ENCODE measurements at regions not wholly inside any gene's neighbourhood (a gene's known extent, or its start where the extent isn't known, plus 50 kb on each side); places are given as distances from the start of the nearest gene placed in this dataset.

- no peak for TF ChIP-seq CTCF (IDR thresholded peaks at IDR 0.05)
- POLR2A ChIA-PET: no interaction called here
- Mint-ChIP-seq H3K9me3 (peaks cover 10% of the 10 kb centered on the region), H3K27ac (no peak overlapping the region), H3K36me3 (ENCODE audit: low read depth) (no peaks in the 10 kb centered on the region), H3K4me1 (ENCODE audit: low read depth) (no peaks in the 10 kb centered on the region), H3K4me3 (no peak overlapping the region), H3K27me3 (no peaks in the 10 kb centered on the region)
- CTCF ChIA-PET: no interaction called here
- Histone ChIP-seq H3K36me3 (ENCODE audit: insufficient read depth, low read length) (no peaks in the 10 kb centered on the region), H3K4me3 (ENCODE audit: low read length) (no peak overlapping the region), H3K9me3 (ENCODE audit: control insufficient read depth in 1 of 2, insufficient read depth in 1 of 2, low read length in 2 of 2) (no peaks in the 10 kb centered on the region), H3K27me3 (ENCODE audit: control insufficient read depth in 1 of 2, insufficient read depth in 2 of 2, low read length in 2 of 2) (no peaks in the 10 kb centered on the region), H3K27ac (ENCODE audit: low read depth in 1 of 2, low read length in 2 of 2) (no peak overlapping the region), H3K4me1 (ENCODE audit: insufficient read depth, low read length) (no peaks in the 10 kb centered on the region)
- ATAC-seq (ENCODE audit: poor library complexity) (no peak), DNase-seq (no peak)
- intact Hi-C loops (cut with DNase I, micrococcal nuclease): no loop called here
Observed at GRCh38 chr4:174436377-174436776, 85.9 kb downstream of the HPGD start.

- Mint-ChIP-seq H3K27me3 (no peaks in the 10 kb centered on the region), H3K4me1 (ENCODE audit: low read depth) (no peaks in the 10 kb centered on the region), H3K9me3 (peaks cover 10% of the 10 kb centered on the region), H3K27ac (no peak overlapping the region), H3K4me3 (no peak overlapping the region), H3K36me3 (ENCODE audit: low read depth) (no peaks in the 10 kb centered on the region)
- no peak overlapping the region for H3K27ac ChIP-seq (ENCODE audit: low read depth in 1 of 2, low read length in 2 of 2)
- H3K4me1 ChIP-seq (ENCODE audit: insufficient read depth, low read length): no peaks in the 10 kb centered on the region
- H3K4me3 ChIP-seq (ENCODE audit: low read length): no peak overlapping the region
- H3K9me3 ChIP-seq (ENCODE audit: control insufficient read depth in 1 of 2, insufficient read depth in 1 of 2, low read length in 2 of 2): no peaks in the 10 kb centered on the region
- DNase-seq (no peak), ATAC-seq (ENCODE audit: poor library complexity) (no peak)
- H3K36me3 ChIP-seq (ENCODE audit: insufficient read depth, low read length): no peaks in the 10 kb centered on the region
- intact Hi-C loops (cut with DNase I, micrococcal nuclease): no loop called here
- ChIA-PET POLR2A (no interaction called here), CTCF (no interaction called here)
- no peaks in the 10 kb centered on the region for H3K27me3 ChIP-seq (ENCODE audit: control insufficient read depth in 1 of 2, insufficient read depth in 2 of 2, low read length in 2 of 2)
- no peak for TF ChIP-seq CTCF (IDR thresholded peaks at IDR 0.05)
Observed at GRCh38 chr4:174435974-174436373, 86.3 kb downstream of the HPGD start.

GRCh38 chr4:174434455-174434854 is 87.8 kb downstream of the HPGD start:
- Histone ChIP-seq H3K27ac (ENCODE audit: low read depth in 1 of 2, low read length in 2 of 2) (no peak overlapping the region), H3K4me1 (ENCODE audit: insufficient read depth, low read length) (no peaks in the 10 kb centered on the region), H3K4me3 (ENCODE audit: low read length) (no peak overlapping the region), H3K36me3 (ENCODE audit: insufficient read depth, low read length) (no peaks in the 10 kb centered on the region), H3K27me3 (ENCODE audit: control insufficient read depth in 1 of 2, insufficient read depth in 2 of 2, low read length in 2 of 2) (no peaks in the 10 kb centered on the region), H3K9me3 (ENCODE audit: control insufficient read depth in 1 of 2, insufficient read depth in 1 of 2, low read length in 2 of 2) (no peaks in the 10 kb centered on the region)
- H3K4me3 Mint-ChIP-seq: no peak overlapping the region
- no peak overlapping the region for H3K27ac Mint-ChIP-seq
- DNase-seq: no peak
- ChIA-PET CTCF (no interaction called here), POLR2A (no interaction called here)
- no peaks in the 10 kb centered on the region for H3K27me3 Mint-ChIP-seq
- H3K9me3 Mint-ChIP-seq: peaks cover 10% of the 10 kb centered on the region
- H3K4me1 Mint-ChIP-seq (ENCODE audit: low read depth): no peaks in the 10 kb centered on the region
- ATAC-seq (ENCODE audit: poor library complexity): no peak
- intact Hi-C loops (cut with DNase I, micrococcal nuclease): no loop called here
- H3K36me3 Mint-ChIP-seq (ENCODE audit: low read depth): no peaks in the 10 kb centered on the region
- no peak for TF ChIP-seq CTCF (IDR thresholded peaks at IDR 0.05)

All from CD4-positive, alpha-beta T cell (primary cell).